ENCODE measurements at regions not wholly inside any gene's neighbourhood (a gene's known extent, or its start where the extent isn't known, plus 50 kb on each side); places are given as distances from the start of the nearest gene placed in this dataset.

DNA sequence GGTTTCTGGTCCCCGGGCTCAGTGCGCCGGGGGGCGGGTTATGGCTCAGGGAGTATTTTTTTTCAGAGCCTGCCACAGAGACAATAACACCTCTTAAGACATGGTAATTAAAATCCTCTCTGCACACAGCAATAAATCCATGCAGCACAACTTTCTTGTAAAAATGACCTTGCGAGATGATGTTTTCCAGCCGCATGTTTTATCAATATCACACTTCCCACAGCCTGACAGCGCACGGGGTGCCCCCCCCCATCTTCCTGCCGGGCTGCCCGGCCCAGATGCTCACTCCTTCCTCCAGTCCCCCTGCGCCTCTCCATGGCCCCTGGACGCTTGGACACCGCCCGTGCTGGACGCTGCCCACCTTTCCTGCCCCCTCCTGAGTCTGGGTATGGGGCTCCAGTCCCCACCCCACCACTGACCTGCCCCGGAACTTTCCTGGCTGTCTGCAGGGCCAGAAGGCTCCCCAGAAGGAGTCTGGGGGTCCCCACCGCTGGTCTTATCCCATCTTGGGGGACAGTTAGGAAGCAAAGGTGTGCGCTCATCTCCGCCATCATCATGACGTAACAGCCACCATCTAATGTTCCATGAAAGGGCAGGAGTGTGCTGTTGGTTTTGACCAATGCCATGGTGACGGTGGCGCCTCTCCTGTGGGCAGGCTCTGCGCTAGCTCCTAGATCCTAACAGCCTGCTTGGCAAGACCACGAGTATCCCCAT is 182.9 kb downstream of the KIF26A start:
- TF ChIP-seq, protein P1, sequence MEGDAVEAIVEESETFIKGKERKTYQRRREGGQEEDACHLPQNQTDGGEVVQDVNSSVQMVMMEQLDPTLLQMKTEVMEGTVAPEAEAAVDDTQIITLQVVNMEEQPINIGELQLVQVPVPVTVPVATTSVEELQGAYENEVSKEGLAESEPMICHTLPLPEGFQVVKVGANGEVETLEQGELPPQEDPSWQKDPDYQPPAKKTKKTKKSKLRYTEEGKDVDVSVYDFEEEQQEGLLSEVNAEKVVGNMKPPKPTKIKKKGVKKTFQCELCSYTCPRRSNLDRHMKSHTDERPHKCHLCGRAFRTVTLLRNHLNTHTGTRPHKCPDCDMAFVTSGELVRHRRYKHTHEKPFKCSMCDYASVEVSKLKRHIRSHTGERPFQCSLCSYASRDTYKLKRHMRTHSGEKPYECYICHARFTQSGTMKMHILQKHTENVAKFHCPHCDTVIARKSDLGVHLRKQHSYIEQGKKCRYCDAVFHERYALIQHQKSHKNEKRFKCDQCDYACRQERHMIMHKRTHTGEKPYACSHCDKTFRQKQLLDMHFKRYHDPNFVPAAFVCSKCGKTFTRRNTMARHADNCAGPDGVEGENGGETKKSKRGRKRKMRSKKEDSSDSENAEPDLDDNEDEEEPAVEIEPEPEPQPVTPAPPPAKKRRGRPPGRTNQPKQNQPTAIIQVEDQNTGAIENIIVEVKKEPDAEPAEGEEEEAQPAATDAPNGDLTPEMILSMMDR (IDR thresholded peaks at IDR 0.05): no peak
- no peak for TF ChIP-seq EP300 (IDR thresholded peaks at IDR 0.05)
- no peak for TF ChIP-seq JUN (IDR thresholded peaks at IDR 0.05)
- no peak for TF ChIP-seq NPAS2 (CRISPR knock-in tag; IDR thresholded peaks at IDR 0.05; ENCODE audit: borderline replicate concordance)
- no peak for TF ChIP-seq RCOR1 (IDR thresholded peaks at IDR 0.05; ENCODE audit: low read depth, low read length)
- TF ChIP-seq HOXA7 (CRISPR knock-in tag; IDR thresholded peaks at IDR 0.05): no peak

Data from A549 (cell line).